ENCODE measurements at regions not wholly inside any gene's neighbourhood (a gene's known extent, or its start where the extent isn't known, plus 50 kb on each side); places are given as distances from the start of the nearest gene placed in this dataset.
A peak's percentile ranks its signal among the peaks of the same experiment; 100 is the strongest.

DNA sequence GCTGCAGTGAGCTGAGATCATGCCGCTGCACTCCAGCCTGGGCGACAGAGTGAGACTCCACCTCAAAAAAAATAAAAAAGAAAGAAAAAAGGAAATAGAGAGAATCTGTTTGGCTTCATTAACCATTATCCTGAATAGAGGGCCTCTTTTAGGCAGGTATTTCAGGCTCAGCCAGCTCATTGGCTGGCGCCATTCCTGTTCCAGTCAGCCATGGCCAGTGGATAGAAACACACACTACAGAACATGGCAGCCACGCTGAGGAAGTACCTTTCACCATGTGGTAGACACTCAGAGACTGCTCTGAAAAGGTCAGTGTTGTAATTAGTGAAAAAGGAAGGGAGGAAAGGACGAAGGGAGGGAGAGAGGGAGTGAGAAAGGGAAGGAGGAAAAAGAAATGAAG lies 340.0 kb upstream of the ACTBL2 start:
- Mint-ChIP-seq H3K36me3 (peaks cover 0 to 5% of the 10 kb centered on the region in 2 donors), H3K27ac (no peak overlapping the region), H3K9me3 (peaks cover 0 to 4% of the 10 kb centered on the region in 2 donors)
- ATAC-seq (no peak), DNase-seq (ENCODE audit: low spot score in 2 of 2) (no peak)

DNA sequence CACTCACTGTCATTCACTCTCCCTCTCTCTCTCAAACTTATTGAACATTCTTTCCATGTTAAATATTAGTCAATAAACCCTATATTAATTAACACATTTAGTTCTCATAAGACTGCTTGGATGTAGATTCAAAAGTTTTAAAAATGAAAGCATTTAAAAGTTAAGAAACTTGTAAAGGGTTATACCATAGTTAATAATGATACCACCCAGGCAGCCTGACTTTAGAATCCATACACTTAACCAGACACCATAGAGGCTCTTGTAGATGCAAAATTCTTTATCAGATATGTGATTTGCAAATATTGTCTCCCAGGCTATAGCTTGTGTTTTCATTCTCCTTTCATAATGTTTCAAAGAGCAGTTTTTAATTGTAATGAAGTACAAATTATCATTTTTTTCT lies 335.8 kb upstream of the ACTBL2 start:
- Mint-ChIP-seq H3K36me3 (peaks cover 0 to 5% of the 10 kb centered on the region in 2 donors), H3K27ac (no peak overlapping the region), H3K9me3 (peaks cover 0 to 4% of the 10 kb centered on the region in 2 donors)
- DNase-seq (ENCODE audit: low spot score in 2 of 2) (no peak), ATAC-seq (no peak)

DNA sequence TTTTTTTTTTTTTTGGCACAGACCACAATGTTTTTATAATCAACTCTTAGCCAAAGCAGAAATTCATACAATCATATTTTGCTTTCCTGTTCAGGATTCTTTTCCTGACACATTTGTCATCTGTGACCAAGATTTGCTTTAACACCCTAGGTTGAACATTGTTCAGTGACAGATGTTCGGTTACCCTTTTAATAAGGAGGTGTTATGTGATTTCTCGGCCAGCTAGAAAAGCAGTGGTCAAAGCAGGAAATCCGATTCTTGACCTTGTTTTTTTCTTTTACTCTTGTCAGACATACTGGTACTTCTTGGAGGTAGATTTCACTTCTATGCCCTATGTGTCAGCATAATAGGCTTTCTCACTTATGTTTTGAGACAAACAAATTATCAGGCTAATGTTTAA lies 335.3 kb upstream of the ACTBL2 start:
- Mint-ChIP-seq H3K9me3 (peaks cover 0 to 4% of the 10 kb centered on the region in 2 donors), H3K36me3 (peaks cover 0 to 5% of the 10 kb centered on the region in 2 donors), H3K27ac (no peak overlapping the region)
- no peak for DNase-seq (ENCODE audit: low spot score in 2 of 2)
- ATAC-seq: no peak

DNA sequence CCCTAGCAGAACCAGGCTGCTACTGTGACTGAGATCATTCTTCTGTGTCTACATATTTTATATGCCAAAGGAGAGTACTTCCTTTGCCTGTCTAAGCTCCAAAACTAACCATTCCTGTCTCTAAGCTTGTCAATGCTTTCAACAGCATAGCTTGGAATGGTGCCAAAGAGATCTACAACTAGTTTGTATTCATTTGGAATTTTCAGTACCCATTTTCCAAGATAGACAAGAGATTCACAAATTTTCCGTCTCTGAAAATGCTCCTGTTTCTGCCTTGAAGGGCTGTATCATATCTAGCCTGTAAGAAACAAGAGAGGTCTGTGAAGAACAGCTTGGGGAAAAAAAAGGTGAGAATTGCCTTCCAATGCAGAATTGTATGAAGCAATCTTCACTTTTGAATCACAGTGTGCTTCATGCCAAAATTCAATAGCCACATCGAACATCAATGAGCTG lies 334.4 kb upstream of the ACTBL2 start:
- ATAC-seq: no peak
- Mint-ChIP-seq H3K36me3 (peaks cover 0 to under 1% of the 10 kb centered on the region in 2 donors), H3K27ac (no peak overlapping the region), H3K9me3 (peaks cover 0 to 1% of the 10 kb centered on the region in 2 donors)
- no peak for DNase-seq (ENCODE audit: low spot score in 2 of 2)

DNA sequence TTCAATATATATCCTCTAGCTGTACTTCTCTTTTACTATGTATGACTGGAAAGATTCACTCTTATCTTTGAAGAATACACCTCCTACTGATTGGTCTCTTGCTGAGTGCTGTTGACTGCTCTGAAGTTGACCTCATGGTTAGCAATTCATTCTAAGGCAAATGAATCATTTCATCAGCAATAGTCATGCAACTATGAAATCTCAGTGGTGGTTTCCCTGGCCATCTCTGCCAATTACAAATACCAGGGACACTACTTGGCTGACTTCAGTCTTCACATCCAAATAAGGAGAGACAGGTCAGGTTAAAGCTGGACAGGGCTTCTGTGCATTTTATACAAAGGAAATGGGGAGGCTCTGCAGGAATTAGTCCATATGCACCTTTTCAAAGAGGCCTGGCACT lies 333.5 kb upstream of the ACTBL2 start:
- H3K27ac Mint-ChIP-seq: no peak overlapping the region
- H3K9me3 Mint-ChIP-seq: no peaks in the 10 kb centered on the region
- DNase-seq (ENCODE audit: low spot score in 2 of 2) (no peak), ATAC-seq (peak; percentile 64 to 72)
- H3K36me3 Mint-ChIP-seq: no peaks in the 10 kb centered on the region

DNA sequence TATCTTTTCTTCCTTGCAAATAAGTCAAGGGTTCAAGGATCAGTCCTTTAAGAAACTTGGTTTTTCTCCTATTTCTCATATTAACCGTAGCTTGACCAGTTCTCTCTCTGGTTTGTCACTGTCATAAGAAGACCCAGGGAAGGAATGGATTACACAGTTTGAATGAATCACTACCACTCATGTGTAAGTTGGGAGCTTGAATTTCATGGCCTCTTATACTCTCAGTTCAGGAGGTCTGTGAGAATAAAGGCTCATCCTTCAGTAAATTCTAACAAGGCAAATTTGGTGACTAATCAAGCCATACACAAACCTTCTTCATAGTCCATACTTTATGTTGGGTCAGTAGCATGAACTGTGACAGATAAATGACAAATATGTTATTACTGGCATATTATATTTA lies 323.1 kb upstream of the ACTBL2 start:
- Mint-ChIP-seq H3K36me3 (no peaks in the 10 kb centered on the region), H3K9me3 (no peaks in the 10 kb centered on the region), H3K27ac (no peak overlapping the region)
- ATAC-seq: no peak
- DNase-seq (ENCODE audit: low spot score in 2 of 2): no peak

DNA sequence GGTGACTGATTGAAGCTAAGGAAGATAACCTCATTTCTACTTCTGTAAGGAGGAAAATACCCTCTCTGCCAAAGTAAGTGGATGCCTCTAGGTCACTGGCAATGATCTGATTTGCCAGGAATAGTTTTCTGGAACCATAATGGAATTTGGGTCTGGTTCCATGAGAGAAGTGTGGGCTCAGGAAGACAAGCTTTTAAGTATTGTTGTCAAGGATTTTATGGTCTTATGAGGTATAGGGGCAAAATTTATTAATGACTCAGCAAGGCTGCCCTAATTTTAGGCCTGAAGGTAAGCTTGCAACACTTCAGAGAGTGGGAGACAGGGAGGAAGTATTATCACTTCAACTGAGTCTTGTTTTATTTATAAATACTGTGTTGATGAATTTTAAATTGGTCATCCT lies 322.6 kb upstream of the ACTBL2 start:
- ATAC-seq: no peak
- no peak for DNase-seq (ENCODE audit: low spot score in 2 of 2)
- Mint-ChIP-seq H3K9me3 (no peaks in the 10 kb centered on the region), H3K36me3 (no peaks in the 10 kb centered on the region), H3K27ac (no peak overlapping the region)

DNA sequence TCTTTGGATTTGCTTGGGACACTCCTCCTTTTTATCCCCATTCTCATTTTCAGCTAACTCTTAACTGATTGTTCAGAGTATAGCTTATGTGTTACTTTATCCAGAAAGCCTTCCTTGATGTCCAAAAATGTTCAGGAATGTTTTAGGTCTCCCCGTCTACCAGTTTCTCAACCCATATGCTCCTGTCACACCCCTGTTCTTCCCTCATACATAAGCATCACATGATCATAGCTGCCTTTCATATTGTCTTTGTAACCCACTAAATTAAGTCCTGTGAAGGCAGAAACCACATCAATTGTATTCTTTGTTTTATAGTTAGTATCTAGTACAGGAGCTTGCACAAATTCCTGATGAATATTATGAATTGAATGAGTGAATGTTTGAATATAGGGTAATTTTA lies 321.9 kb upstream of the ACTBL2 start:
- no peak for ATAC-seq
- no peak for DNase-seq (ENCODE audit: low spot score in 2 of 2)
- H3K27ac Mint-ChIP-seq: no peak overlapping the region
- no peaks in the 10 kb centered on the region for H3K9me3 Mint-ChIP-seq
- no peaks in the 10 kb centered on the region for H3K36me3 Mint-ChIP-seq

DNA sequence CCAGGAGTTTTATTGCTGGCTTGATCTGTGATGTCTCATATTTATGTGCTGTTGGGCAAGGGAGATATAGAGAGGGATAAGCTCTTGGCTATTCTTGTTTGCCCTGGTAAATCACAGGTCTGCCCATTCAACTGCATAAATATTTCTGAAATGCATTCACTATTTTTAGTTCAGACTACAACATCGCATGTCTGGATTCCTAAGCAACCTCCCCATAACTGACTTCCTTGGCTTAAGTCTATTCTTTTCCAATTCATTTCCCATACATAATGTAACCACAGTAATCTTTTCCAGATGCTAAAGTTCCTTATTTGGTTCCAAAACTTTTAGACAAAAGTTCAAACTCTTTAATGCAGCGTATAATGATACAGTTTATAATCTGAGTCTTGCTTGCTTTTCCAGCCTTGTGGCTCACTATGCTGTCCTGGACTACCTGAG lies 321.4 kb upstream of the ACTBL2 start:
- no peak for DNase-seq (ENCODE audit: low spot score in 2 of 2)

DNA sequence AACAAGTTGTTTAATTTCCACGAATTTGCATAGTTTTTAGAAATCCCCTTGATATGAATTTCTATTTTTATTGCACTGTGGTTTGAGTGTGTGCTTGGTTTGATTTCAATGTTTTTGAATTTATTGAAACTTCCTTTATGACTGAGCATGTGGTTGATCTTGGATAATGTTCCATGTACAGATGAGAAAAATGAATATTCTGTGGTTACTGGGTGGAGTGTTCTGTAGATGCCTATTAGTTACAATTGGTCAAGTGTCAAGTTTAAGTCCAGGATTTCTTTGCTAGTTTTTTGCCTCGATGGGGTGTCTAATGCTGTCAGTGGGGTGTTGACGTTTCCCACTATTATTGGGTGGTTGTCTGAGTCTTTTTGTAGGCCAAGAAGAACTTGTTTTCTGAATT lies 319.5 kb upstream of the ACTBL2 start:
- Mint-ChIP-seq H3K9me3 (peaks cover 0 to 3% of the 10 kb centered on the region in 2 donors), H3K36me3 (no peaks in the 10 kb centered on the region)

More for the DNA sequence above, 321.4 kb upstream of the ACTBL2 start:
- ATAC-seq: no peak
- Mint-ChIP-seq H3K36me3 (no peaks in the 10 kb centered on the region), H3K27ac (no peak overlapping the region), H3K9me3 (peaks cover 0 to under 1% of the 10 kb centered on the region in 2 donors)

DNA sequence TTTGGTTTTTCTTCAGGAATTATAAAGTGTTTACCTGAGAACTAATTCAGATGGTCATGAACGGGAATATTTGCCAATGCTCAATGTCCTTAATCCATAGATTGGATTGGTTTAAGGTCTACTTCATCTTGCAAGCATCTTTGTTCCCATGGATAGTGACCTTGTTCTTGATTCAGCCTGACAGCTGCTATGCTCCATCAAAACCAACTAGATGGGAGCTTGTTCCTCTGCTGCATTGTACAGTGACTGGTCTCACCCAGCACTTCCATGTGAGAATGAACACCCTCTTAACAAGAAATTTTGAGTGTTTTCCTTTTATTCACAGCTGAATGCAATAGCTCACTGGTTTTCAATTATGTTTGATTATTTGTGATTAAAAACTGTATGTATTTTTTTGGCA lies 312.6 kb upstream of the ACTBL2 start:
- no peak overlapping the region for H3K27ac Mint-ChIP-seq
- H3K9me3 Mint-ChIP-seq: peaks cover 0 to 3% of the 10 kb centered on the region in 2 donors
- ATAC-seq (no peak), DNase-seq (ENCODE audit: low spot score in 2 of 2) (no peak)
- H3K36me3 Mint-ChIP-seq: no peaks in the 10 kb centered on the region

More for the DNA sequence above, 319.5 kb upstream of the ACTBL2 start:
- no peak for ATAC-seq
- no peak overlapping the region for H3K27ac Mint-ChIP-seq
- no peak for DNase-seq (ENCODE audit: low spot score in 2 of 2)

DNA sequence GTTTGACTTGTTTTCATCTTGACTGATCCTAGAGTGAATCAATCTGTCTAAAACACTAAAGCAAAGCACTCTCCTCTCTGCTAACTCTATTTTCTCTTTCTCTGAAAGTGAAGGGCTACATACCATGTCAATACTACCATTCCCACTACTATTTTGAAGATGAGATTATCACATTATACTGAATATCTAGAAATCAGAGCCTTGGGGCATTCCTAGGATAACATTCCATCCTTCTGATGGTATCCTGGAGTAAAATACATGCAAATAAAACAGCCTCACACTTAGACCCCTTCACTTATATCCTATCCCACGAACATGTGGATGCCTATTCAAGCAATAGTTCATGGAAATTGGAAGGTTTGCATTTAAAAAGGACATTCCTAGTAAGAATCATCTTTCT lies 309.3 kb upstream of the ACTBL2 start:
- DNase-seq (ENCODE audit: low spot score in 2 of 2) (no peak), ATAC-seq (no peak)
- Mint-ChIP-seq H3K9me3 (no peaks in the 10 kb centered on the region), H3K36me3 (no peaks in the 10 kb centered on the region), H3K27ac (no peak overlapping the region)

DNA sequence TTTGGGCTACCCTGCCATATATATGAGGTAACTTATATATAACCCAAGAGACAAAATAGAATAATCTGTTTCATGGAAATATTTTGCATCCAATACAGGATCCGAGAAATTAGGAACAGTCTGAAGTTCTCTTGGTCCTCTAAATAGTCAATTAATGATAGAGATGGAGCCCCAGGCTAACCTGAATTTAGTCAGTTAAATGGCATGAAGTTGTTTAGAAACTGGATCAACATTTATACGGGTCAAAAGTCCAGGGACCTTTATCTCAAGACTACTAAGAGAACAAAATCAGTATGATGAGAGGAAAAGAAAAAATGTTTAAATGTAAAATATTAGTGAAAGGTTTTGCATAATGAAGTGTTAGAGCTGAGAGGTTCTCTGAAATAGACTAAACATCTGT lies 303.3 kb upstream of the ACTBL2 start:
- ATAC-seq (no peak), DNase-seq (ENCODE audit: low spot score in 2 of 2) (no peak)
- H3K27ac Mint-ChIP-seq: no peak overlapping the region
- H3K9me3 Mint-ChIP-seq: no peaks in the 10 kb centered on the region
- no peaks in the 10 kb centered on the region for H3K36me3 Mint-ChIP-seq

DNA sequence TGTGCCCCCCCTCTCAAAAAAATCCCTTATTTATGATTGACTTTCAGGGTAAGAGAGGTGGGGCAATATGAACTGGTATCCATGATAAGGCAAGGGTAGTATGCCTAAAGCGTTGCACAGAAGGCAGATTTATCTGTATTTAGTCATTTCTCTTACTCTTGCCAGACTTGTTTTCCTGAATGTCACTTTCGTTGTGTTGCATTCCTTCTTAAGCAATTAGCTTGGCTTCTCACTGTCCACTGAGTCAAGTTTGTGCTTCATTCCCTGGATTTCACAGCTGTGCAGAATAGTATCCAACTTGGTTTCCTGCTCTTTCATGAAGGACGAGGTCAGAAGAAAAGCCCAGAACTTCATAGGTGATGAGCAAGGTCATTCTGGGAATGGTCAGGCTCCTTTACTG lies 301.5 kb upstream of the ACTBL2 start:
- no peak for DNase-seq (ENCODE audit: low spot score in 2 of 2)
- no peak for ATAC-seq
- no peaks in the 10 kb centered on the region for H3K9me3 Mint-ChIP-seq
- H3K27ac Mint-ChIP-seq: no peak overlapping the region
- no peaks in the 10 kb centered on the region for H3K36me3 Mint-ChIP-seq

DNA sequence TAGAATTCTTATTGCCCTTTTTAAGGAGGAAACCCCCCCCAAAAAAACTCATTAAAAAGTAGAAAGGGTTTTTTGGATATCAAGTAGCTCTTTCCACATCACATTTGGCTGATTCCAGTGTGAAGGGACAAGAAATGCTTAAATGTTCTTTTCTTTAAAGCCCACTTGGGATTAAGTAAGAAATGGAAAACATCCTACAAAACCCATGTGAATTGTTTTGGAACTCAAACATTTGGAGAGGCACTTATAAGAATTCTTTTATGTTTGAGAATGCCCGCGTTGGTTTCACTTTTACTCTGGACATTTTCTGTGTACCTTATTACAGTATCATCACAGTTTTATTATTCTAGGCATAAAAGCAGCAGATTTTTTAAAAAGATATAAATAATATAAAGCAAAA lies 301.1 kb upstream of the ACTBL2 start:
- Mint-ChIP-seq H3K9me3 (no peaks in the 10 kb centered on the region), H3K36me3 (no peaks in the 10 kb centered on the region), H3K27ac (no peak overlapping the region)
- ATAC-seq: no peak
- DNase-seq (ENCODE audit: low spot score in 2 of 2): no peak

DNA sequence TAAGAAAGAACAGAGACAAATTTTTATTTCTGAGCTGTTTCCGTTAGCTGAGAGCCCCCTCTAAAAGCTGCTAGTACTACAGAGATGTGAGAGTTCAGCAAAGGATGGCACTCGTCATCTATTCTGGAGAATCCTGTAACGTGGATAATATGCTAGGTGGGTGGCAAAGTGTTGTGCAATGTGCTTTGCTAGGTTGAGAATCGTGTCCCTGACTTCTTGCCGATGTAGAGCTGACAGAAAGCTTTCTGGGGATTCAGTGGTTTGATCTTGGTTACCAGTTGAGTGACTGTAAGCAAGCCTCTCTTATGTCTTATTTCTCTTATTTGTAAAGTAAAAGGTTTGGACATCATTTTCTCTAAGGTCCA lies 298.3 kb upstream of the ACTBL2 start:
- H3K36me3 Mint-ChIP-seq: no peaks in the 10 kb centered on the region
- H3K27ac Mint-ChIP-seq: no peak overlapping the region
- no peaks in the 10 kb centered on the region for H3K9me3 Mint-ChIP-seq

DNA sequence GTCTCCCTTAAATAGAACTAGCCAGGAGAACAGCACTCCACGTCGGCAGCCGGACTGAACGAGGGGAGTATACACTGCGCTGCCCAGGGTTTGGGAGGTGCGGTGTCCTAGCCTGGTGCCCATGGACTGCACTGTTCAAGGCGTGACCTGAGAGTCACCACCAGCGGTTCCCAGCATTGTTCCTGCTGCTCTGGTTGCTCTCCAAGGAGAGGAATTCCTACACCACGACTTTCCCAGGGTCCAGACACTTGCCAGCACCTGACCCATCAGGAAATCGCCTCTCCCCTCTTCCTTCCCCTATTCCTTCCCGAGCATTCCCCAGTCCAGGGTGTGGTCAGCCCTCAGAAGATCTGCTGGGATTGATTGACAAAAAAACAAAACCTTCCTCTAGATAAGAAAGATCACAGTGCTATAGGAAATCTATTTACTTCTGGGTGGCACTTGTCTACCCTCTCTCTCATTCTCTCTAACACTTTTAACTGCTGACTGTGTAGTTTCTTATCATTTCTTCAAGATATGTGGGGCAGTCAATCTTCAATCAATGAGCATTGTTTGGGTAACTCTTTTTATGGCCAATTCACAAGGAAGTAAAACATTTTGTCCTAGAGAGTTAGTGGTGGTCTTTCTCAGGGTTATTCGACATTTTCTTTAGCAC lies 297.8 kb upstream of the ACTBL2 start:
- Mint-ChIP-seq H3K36me3 (no peaks in the 10 kb centered on the region), H3K9me3 (no peaks in the 10 kb centered on the region), H3K27ac (no peak overlapping the region)
- DNase-seq (ENCODE audit: low spot score in 2 of 2) (no peak), ATAC-seq (no peak)

More for the DNA sequence above, 298.3 kb upstream of the ACTBL2 start:
- DNase-seq (ENCODE audit: low spot score in 2 of 2) (no peak), ATAC-seq (no peak)

DNA sequence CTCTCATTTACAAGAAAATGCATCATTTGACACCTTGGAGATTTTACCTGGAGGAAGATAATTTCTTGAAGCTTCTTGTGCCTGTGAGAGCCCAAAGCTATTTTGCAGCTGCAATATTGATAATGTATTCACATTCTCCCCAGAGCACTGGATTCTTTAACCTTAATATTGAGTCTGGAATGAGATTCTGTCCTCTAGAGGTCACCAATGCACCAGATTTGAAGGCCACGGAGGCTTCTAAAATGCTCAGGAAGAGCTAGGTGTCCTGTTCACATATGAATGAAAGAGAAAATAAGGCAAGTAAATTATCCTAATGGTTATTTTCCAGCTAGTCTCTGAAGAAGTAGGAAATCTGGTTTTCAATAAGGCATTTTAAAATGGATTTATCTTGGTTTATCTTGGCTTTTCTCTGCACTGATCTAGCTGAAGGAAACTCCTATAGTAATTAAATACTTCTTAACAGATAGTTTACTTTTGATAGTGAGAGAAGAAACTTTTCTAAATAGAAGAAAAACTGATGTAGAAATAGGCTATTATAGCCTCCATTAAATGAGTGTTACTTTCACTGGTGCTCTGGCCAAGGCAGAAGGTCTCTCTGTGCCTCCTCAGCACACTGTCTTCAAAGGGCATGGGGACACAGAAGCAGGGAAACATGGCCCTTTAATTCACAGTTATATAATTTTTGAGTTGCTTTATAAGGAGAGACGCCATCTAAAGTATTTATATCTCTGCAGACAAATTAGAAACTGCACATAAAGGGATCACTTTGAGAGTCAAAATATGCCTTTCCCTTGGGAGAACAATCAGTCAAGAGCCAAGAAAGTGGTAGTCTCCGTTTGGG lies 297.0 kb upstream of the ACTBL2 start:
- DNase-seq (ENCODE audit: low spot score in 2 of 2): peak in 1 of 2 donors; percentile 17
- ATAC-seq: peak in 1 of 2 donors; percentile 67
- Mint-ChIP-seq H3K36me3 (no peaks in the 10 kb centered on the region), H3K27ac (no peak overlapping the region), H3K9me3 (no peaks in the 10 kb centered on the region)
